ENCODE measurements at regions not wholly inside any gene's neighbourhood (a gene's known extent, or its start where the extent isn't known, plus 50 kb on each side); places are given as distances from the start of the nearest gene placed in this dataset.

DNA sequence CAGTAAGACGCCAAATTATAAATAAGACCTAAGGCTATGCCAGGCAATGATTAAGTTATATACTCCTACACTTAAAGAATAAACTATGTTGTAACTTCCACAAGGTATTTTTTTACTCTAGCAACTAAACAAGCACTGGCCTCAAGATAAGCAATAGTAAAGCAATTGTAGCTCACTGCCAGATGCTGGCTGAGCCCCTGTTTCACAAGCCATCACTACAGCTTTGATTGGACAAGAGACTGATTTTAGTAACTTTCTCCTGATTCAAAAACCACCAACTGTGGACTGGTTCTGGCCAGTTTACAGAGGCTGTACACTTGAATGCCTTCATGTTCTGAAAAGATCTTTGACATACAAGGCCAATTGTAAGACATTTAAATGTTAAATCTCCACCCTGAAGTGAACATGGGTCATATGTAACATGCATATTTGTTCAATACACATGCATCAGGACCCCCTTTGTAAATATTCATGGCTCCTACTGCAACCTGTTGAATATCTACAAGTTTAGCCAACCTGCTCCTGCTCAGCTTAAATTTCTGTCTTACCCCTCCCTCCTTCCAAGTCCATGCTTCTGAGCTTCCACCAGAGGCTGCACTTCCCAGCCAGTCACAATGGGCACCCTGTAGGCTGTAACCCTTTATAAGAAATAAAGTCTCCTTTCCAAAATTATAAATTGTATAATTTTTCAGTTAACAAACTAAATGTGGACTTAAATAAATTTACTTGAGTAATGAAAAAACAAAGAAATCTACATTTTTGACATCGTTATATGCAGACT lies 423.6 kb downstream of the ANKRD50 start:
- TF ChIP-seq EZH2 (IDR thresholded peaks at IDR 0.05; ENCODE audit: insufficient read depth, poor library complexity, severe bottlenecking) (no peak), EZH2phosphoT487 (IDR thresholded peaks at IDR 0.05; ENCODE audit: insufficient read depth, low read depth) (no peak)
